Retina (tissue), 1 donor: ENCODE measurements at regions not wholly inside any gene's neighbourhood (a gene's known extent, or its start where the extent isn't known, plus 50 kb on each side); places are given as distances from the start of the nearest gene placed in this dataset.
A peak's percentile ranks its signal among the peaks of the same experiment; 100 is the strongest.
"Not testable (repeated sequence)": the region's sequence is repeated elsewhere in the genome, so short reads cannot be mapped to it uniquely, and the experiment has no call there.

Experiments
- DNase-seq: peaks from one replicate; pipeline ENCODE4 v3.0.0-alpha.2; 2016

GRCh38 chr20:19834783-19835182 is 76.7 kb downstream of the RIN2 start:
- DNase-seq: no peak

- peak; percentile 57 for DNase-seq
Measured at GRCh38 chr20:19835533-19836222, 77.6 kb downstream of the RIN2 start.

GRCh38 chr20:19838468-19838867 is 80.4 kb downstream of the RIN2 start:
- DNase-seq: no peak

DNA sequence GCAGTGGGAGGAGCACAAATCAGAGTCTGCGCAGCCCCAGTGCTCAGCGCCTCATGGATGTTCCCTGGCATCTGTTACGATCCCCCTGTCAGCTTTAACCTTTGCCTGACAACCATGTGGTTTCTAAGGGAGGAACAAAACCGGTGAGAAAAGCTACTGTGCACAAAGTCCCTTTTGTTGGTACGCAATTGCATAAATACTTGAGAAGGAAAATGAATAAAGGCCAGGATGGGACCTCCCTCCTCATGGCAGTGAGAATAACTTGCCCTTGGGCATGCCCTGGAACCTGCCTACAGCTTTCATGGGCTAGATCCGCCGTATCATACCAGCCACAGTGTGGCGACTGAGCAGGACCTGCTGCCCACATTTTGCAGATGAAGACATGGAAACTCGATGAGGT is 81.0 kb downstream of the RIN2 start:
- DNase-seq: no peak

DNA sequence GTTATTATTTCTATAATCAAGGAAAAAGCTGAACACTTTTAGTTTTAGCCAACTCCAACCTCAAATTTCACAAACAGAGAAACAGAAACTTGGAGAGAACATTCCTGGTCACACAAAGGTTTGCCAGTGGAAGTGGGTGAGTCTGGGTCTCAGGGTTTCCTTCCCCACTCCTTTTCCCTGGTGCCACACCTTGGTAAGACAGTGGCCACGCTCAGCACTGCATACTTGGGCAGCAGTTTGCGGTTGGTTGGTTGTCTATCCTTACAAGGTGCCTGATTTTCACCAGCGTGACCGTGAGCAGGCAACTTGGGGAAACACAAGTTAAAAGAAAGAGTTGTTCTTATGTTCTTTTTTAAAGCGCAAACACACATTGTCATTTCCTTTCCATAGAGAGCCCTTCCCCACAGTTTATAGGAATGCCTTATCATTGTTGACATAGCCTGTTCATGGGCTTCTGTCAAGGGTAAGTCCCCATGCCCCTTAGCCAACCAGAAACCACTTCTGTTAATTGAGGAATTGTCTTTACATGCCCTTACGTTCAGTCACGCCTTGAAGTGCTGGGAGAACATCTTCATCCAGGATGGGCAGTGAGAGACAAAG is 82.2 kb downstream of the RIN2 start:
- DNase-seq: no peak

- DNase-seq: no peak
Measured at GRCh38 chr20:19841740-19842139, 83.7 kb downstream of the RIN2 start.

- DNase-seq: not testable (repeated sequence)
Measured at GRCh38 chr20:19844850-19845249, 86.8 kb downstream of the RIN2 start.

- no peak for DNase-seq
Measured at GRCh38 chr20:19847383-19847782, 89.3 kb downstream of the RIN2 start.

DNA sequence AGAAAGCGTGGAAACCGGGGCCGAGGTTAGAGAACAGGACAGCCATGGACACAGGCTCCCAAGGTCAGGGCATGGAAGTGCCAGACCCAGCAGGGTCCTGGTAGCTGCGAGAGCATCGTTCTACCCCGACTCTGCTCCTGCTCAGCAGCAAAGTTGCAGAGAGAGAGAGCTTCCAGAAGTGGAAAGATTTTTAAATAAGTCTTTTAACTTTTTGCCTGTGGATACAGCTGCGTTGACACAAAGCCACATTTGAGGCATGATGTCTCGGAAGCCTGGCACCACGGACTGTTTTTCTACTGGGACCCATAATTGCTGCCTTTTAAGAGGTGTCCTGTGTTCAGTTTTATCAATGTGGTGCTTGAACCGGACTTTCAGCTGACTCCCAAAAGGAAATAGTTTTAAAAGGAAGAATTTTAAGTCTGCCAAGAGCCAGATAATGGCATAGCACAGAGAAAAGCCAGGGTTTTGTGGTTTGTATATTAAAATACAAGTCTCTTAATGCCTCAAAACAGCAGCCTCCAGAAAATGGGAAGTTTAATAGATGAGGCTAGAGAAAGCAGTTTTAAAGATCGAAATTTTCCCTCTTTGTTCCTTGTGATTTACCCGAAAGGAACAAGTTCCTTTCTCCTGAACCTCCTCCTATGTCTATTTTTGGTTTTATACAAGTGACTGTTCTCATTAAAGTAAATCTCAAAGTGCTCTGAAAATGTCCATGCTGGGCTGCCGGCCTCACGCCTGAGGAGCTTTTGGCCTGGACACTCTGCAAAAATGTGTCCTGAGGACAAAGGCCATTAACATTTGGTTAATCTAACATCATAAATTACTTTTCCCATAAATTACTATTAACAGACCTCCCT is 91.5 kb downstream of the RIN2 start:
- peak; percentile 35 for DNase-seq

DNA sequence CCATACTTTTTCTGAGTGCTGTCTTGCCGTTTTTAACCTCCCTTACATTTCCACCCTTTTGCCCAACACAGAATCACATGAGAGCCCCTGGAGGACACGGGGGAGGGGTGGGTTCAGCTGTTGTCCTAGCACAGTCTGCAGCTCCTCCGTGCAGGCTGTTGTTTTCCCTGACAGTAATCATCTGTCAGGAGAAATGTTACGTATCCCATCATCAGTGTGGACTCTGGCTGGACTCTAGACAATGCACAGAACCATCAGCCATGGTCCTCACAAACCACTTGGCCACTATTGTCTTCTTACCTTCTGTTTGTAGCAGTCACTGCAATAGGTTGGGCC is 92.1 kb downstream of the RIN2 start:
- DNase-seq: peak; percentile 69

GRCh38 chr20:19851861-19852260 is 93.8 kb downstream of the RIN2 start:
- DNase-seq: no peak

DNA sequence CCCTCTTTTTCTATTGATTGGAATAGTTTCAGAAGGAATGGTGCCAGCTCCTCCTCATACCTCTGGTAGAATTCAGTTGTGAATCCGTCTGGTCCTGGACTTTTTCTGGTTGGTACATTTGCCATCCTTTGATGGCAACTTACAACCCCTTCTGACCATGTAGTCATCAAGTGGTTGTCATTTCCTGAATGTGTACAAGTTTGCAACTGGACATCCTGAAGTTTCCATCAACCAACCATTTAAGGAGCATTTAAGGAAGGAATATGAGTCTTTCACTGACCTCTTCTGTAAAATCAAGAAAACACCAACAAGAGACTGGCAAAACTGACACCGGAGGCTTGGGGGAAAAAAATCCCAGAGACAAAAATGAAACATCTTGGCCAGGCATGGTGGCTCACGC is 97.4 kb downstream of the RIN2 start:
- no peak for DNase-seq

GRCh38 chr20:19858466-19859371 is 100.7 kb downstream of the RIN2 start:
- no peak for DNase-seq

- DNase-seq: no peak
Measured at GRCh38 chr20:19859444-19859843, 101.4 kb downstream of the RIN2 start.

DNA sequence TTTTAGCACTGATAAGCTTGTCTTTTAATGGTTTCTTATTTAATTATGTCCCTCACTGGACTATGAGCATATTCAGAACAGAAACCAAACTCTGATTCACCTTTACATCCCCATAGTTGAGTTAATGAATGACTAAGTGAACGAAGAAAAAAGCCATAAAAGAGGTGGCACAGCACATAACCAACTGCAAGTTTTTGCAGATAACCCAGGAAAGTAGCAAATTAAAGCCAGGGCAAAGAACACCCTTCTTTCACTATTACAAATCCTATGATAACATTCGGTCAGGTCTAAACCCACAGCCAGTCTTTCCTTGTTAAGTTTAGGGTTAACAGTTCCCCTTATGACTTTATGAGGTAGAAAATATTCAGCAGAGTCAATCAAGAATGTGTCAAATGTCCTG is 102.7 kb downstream of the RIN2 start:
- no peak for DNase-seq

DNA sequence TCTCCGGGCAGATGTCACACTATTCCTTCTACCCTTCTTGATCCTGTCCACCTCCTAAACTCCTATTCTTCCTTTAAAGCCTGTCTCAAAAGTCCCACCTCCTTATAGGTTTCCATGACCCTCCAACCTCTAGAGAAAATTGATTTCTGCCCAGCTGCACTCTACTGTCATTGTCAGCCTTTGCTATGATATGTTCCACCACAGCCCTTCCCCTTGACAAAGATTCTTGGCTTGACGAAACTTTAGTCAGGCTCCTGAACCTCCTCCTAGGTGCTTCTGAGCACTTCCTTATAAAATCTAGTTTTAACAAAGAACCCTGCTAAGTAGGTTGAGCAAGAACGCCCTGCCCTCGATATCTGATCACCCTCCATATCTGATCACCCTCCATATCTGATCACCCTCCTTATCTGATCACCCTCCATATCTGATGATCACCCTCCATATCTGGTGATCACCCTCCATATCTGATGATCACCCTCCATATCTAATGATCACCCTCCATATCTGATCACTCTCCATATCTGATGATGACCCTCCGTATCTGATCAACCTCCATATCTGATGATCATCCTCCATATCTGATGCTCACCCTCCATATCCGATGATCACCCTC is 103.2 kb downstream of the RIN2 start:
- DNase-seq: no peak

DNA sequence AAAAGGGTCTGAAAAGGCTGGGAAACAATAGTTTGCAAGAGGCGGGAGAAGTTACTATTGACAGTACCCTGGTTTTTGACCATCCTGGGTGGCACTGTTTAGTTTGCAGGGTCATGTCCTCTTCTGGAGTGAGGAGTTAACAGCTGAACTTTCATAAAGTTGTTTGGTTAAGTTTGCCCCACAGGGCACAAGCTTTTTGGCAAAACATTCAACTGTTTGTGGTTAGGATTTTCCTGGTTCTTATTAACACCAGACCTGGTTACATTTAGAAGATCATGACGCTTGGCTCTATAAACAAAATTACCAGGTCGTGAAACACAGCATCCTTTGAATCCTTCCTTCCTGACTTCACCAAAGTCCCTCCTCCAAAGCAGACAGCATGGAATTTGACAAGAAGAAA is 106.1 kb downstream of the RIN2 start:
- DNase-seq: no peak

DNA sequence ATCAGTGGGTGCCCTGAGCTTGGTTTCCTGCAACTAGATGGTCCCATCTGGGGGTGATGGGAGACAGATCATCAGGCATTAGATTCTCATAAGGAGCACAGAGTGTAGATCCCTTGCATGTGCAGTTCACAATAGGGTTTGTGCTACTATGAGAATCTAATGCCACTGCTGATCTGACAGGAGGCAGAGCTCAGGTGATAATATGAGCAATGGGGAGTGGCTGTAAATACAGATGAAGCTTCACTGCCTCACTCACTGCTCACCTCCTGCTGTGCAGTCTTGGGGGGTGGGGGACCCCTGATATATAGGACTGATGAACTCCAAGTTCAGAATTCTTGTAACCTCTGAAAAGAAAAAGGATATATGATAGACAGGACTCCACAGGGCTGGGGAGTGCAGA is 108.0 kb downstream of the RIN2 start:
- DNase-seq: no peak

DNA sequence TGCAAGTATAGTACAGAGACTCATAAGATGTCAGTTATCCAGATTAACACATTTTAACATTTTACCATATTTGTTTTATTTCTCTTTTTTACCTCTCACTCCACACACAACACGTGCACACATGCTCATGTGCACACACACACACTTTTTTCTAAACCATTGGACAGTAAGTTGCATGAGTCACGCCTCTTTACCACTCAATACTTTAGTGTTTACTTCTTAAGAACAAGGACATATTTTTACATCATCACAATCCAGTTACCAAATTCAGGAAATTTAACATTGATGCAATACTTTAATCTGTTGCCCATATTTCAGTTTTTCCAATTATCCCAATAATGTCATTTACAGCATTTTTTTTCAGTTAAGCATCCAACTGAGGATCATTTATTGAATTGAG is 109.0 kb downstream of the RIN2 start:
- no peak for DNase-seq

DNA sequence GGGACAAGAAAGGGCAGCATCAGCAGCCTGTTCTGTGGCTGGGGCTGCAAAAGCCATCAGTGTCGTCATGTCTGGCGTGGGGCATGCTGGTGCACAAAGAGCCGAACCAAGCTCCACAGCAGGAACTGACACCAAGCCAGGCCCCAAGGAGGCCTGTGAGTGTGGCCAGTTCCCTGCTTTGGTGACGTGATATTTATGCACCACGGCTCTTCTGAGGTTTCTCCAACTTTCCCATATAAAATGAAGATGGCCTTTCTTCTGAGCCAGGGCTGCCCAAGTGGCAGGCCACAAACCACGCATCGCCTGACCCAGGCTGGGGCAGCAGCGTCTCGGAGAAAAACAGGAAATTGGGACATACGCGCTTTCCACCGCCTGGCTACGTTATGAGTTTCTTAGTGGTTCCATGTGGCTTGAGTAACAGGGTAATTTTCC is 109.9 kb downstream of the RIN2 start:
- no peak for DNase-seq

DNA sequence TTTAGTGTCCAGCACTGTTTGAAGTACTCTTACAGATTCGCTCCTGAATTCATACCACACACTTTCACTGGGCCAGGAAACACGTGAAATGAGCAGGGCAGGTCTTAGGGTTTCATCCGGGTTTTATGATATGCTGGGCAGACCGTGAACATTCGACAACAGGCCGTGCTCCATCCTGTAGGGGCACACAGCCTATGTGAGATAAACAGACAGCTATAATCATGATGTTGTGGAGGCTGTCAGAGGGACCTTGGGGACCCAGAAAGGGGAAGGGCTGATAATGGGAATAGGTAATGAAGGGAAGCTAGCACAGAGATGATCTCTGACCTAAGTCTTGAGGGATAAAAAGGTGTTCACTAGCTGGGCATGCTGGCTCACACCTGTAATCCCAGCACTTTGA is 110.4 kb downstream of the RIN2 start:
- DNase-seq: no peak

GRCh38 chr20:19872001-19872400 is 113.9 kb downstream of the RIN2 start:
- DNase-seq: no peak
